Islet precursor cell (in vitro differentiated cells): ENCODE measurements at regions not wholly inside any gene's neighbourhood (a gene's known extent, or its start where the extent isn't known, plus 50 kb on each side); places are given as distances from the start of the nearest gene placed in this dataset.

Source experiments
- DNase-seq: peaks from one replicate; pipeline ENCODE4 v3.0.0-alpha.2; 2018

DNA sequence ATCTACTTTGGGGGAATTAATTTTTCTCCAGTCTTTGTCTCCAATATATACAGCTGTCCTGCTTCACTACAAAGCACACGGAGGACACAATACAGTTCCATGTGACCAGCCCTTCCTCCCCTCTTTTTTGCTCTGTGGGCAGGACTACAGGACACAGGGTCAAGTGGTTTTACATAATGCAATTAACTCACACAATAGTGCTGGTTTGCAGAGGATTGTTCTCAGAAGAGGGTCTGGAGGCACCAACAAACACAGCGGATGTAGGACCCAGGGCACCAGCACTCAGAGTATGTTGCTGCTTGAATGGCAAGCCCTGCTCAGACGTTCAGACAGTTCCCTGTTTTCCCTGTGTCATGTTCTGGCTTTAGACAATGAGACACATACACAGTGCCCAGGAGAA is 52.0 kb upstream of the NPTX2 start:
- DNase-seq, result no peak

DNA sequence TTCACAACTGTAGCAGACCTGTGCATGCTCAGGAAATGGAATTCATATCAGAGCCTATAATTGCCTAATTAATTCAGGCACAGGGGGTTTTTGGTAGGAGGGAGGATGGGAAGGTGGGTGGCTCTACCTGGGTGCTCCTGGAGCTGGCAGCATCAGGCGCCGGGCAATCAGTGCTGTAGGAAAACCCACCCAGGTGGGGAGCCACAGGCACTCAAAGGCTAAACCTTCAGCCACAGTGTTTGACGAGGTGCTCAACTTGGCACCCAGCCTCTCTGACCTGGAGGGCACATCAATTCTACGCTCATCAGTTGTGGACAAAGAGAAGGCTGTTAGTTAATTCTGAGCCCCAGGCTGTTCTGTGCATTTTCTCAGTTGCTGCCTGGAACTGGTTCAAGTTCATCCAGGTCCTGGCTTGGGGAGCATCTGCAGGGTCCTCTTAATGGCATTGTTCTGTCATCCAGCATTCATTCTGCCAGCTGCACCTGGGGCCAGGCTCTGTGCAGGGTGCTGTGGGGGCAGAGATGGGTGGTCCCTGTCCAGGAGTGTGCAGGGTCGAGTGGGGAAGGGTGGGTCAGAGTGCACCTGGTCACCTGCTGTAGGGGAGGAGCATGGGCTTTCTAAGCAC is 54.1 kb upstream of the NPTX2 start:
- DNase-seq, result no peak

DNA sequence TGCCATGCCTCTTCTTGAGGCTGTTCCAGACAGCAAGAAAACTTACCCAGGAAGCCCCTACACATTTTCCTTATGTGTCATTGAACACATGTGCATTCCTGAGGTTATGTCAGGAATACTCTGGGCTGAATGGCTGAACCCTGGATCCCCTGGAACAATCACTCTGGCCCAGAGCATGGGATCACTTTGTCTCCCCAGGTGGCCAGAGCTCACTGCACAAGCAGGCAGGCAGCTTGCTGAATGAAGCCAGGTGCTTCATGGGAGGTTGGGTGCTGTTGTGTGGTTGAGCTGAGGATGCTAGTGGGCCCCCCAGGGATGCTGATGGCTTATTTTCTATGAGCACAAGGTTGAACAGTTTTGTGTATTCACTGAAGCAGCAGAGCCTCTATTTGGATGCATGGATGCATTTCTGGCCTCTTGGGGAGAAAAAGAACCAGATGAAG is 54.7 kb upstream of the NPTX2 start:
- DNase-seq, result peak; percentile 64

DNA sequence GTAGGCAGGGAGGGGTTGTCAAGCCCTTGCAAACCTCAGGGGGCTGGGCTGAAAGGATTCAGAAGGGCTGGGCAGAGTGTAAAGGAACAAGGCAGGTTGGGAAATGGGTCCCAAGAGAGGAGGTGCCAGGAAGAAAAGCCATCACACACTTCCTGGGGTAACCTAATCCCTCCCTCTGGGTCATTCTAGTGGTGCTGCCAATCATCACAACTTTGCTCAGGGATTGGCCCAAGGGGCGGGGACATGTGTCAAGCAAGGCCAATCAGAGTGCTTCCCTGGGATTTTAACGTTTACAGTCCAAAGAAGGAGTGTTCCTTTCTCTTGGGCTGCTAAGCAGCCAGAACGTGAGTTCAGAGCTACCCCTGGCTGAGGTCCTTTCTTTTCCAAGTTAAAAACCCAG is 57.1 kb upstream of the NPTX2 start:
- DNase-seq, result no peak

DNA sequence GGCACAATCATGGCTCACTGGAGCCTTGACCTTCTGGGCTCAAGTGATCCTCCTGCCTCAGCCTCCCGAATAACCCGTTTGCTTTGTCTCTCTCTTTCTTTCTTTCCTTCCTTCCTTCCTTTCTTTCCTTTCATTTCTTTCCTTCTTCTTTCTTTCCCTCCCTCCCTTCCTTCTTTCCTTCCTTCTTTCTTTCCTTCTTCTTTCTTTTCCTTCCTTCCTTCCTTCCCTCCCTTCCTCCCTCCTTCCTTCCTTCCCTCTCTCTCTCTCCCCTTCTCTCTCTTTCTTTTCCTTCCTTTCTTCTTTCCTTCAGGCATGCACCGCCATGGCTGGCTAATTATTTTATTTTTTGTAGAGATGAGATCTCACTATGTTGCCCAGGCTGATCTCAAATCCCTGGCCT is 57.9 kb upstream of the NPTX2 start:
- DNase-seq, result no peak

DNA sequence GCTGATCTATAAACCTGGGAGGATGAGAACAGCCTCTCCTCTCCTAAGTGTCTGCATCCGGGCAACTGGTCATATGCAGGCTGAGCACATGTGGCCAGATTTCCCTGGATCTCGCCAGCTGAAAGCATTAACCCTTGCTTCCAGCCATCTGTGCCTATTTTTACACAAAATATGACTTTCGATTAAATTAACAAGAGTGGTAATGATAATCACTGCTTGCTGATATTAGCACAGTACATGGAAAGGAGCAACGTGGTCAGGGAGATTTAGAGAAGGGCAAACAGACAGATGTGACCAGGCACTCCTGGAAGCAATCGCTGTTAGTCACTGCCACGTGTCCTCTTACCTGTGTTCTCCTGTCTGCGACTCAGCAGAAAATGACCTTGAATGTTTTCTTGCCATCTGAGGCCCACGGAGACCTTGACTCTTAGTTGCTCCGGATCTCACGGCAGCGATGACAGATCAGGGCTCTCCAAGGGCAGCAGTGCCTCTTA is 59.5 kb upstream of the NPTX2 start:
- DNase-seq, result peak; percentile 57

DNA sequence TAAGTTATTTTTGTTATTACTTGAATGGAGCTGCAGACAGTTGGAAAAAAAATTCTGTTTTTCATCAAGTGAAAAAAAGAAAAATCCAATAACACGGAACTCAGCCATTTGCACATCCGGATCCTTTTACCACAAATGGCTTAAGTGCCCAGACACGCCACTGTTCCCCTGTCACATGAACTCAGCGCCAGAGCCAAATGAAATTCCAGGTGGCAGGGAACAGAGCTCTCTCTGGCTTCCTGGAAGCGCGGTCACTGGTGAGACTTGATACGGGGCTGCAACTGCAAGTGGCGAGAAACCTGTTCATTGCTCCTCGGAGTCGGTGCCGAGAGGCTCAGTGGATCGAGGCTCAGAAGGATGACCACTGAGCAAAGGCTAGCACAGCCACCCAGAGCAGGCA is 60.8 kb upstream of the NPTX2 start:
- DNase-seq, result no peak

DNA sequence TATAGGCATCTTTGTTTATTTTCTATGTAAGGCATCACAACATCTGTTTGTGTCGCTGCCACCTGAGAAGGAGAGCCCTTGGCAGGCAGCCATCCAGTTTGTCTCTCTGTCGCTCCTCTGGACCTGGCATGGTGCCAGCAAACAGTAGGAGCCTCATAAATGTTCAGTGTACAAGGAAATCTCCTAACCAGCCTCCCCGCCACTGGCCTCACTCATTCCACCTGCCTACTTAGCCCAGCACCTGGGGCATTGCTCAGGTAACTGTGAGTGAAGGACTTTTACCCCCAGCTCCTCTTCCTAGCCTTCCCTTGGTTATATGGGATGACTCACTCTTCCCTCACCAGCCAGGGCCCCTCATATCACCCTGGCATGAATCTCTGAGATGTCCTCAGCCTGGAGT is 61.7 kb upstream of the NPTX2 start:
- DNase-seq, result no peak

DNA sequence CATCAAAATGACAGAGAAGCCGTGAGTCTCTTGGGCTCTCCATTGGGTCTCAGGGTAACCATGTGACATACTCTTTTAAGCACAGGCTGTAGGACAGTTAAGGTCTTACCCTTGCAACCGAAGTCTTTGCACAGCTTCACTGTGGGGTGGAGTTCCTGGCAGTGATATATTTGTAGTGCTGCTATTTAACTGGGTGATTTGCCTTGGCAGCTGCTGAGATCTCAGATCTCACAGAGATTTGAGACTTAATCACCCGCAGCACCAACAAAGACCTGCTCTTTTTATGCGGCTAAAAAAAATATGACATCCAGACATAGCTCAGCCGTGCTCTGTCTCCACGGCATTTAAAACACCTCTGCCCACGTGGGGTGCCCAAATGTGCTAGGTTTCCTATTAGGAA is 63.4 kb upstream of the NPTX2 start:
- no peak for DNase-seq

DNA sequence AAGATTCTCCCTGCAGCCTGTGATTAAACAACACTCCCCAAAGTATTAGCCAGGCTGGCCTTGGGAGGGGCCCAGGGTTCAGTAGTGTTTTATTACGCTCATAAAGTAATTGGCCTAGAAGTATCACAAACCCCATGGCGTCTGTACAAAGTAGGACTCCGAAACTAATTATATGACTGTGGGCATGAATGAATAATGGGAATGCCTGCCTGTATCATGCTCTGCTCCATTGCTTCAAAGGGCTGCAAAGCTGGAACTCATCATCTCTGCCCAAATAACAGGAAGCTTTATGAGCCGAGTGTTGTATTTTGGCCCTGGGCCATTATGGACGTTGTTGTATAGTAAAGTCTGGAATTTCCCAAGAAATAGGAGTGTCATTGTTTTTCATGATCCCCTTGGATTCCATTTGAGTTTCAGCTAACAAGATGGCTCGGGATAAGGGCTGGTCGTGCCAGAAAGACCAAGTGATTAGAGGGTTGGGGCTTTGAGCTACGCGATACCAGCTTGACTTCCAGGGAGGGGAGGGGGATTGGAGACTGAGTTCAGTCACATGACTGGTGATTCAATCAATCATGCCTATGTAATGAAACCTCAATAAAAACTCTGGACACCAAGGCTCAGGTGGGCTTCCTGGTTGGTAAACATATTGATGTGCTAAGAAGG is 65.3 kb upstream of the NPTX2 start:
- no peak for DNase-seq

DNA sequence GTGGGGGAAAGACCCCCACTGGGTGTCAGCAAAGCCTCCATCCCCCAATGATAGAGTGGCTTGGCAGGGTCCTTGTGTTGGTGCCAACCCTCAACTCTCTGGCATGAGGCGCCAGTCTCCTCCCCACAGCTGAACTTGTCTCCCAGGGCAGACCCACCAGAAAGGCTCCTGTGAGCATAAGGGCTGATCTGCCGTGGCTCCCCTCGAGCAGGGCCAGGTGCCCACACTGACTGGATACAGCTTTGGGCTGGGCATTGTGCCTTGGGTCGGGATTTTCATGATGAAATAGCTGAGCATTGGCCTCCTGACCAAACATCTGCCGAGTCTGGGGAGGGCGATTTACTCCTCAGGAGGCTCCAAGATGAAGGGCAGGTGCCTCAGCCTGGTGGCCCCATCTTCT is 68.1 kb upstream of the NPTX2 start:
- no peak for DNase-seq

DNA sequence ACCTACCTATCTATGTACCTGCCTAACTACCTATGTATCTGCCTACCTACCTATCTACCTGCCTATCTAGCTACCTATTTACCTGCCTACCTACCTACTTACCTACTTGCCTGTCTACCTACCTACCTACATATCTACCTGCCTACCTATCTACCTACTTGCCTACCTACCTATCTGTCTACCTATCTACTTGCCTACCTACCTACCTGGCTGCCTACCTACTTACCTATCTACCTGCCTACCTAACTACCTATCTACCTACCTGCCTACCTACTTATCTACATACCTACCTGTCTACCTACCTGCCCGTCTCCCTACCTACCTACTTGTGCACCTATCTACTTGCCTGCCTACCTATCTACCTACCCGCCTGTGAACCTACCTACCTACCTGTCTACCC is 68.7 kb upstream of the NPTX2 start:
- no peak for DNase-seq

DNA sequence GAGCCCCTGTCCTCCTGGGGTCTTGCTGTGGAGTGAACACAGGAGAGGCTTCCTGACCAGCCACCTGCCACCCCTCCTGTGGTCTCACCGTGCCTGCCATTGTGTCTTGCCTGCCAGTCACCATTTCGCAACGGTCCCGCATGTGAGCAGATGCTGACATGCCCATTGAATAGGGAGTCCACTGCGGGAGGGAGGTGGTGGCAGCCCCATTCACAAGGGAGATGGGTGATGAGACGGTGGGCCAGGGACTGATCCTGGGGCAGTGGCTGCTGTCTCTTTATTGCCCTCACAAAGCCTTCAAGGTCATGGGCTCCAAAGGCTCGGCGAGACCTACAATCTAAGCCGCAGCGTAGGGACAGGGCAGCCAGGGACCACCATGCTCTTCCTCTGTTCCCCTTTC is 76.0 kb upstream of the NPTX2 start:
- no peak for DNase-seq

DNA sequence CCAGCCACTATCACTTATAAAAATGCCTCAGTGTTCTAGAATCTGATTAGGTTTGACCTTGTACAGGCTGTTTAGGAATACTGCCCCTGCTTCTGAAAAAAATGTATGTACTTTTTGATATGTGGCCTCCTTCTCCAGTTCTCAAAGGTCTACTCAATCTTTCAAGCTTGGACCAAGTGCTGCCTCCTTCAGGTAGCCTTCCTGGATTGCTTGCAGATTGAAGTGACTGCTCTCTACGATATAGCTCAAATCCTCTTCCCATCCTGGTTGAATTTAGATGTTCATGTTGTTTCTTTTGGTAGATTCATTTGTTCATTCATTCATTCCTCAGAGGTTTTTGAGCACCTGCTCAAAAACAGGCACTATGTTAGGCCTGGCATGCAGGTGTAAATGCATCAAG is 77.2 kb upstream of the NPTX2 start:
- no peak for DNase-seq

DNA sequence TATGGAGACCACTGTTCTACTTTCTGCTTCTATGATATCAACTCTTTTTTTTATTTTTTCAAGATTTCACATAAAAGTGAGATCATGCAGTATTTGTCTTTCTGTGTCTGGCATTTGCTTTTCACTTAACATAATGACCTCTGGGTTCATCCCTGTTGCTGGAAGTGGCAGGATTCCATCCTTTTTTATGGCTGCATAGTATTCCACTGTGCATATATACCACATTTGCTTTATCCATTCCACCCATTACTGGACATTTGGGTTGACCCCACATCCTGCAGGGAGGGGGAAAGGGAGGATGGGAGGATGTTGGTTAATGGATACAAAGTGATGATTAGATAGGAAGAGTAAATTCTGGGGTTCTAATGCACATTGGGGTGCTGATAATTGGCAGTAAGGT is 80.3 kb upstream of the NPTX2 start:
- no peak for DNase-seq

DNA sequence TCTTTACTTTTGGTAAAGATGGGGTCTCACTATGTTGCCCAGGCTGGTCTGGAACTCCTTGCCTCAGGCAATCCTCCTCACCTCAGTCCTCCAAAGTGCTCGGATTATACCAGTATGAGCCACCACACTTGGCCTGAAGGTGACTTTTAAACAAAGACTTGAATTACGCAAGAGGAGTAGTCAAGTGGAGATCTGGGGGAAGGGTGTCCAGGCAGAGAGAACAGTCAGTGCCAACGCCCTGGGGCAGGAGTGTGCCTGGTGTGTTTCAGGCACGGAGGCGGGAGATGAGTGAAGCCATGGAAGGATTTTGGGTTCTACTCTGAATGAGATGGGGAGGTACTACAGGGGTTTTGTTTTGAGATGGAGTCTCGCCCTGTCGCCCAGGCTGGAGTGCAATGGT is 82.6 kb upstream of the NPTX2 start:
- DNase-seq, result no peak

DNA sequence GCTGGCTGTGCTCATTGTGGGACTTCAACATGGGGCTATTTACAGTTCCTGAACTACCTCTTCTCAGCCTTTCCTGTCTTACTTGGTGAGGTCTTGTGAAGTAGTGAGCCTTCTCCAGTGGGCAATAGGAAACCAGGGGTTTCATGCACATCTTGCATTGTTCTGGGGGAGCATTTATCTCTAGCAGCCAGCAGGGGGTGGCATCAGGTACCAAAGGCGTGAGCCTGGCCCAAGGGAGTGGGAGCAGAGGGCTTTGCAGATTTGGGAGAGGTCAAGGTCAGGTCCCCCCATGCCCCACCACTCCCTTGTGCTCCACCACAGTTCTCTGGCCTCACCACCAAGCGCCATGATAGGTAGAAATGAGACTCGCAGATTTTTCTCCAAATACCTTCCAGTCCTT is 85.4 kb upstream of the NPTX2 start:
- no peak for DNase-seq

DNA sequence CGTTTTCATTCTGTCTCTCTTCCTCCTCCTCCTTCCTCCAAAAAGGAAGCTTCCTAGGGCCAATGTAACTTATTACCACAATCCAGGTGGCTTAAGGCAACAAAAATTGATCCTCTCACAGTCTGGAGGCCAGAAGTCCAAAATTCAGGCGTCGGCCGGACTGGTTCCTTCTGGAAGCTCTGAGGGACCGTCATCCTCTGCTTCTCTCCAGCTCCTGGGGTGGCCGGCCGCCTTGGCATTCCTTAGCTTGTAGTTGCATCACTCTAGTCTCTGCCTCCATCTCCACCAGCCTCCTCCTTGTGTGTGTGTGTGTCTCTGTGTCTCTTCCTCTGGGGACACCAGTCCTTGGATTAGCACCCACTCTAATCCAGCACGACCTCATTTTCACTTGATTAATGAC is 89.0 kb upstream of the NPTX2 start:
- DNase-seq, result no peak

DNA sequence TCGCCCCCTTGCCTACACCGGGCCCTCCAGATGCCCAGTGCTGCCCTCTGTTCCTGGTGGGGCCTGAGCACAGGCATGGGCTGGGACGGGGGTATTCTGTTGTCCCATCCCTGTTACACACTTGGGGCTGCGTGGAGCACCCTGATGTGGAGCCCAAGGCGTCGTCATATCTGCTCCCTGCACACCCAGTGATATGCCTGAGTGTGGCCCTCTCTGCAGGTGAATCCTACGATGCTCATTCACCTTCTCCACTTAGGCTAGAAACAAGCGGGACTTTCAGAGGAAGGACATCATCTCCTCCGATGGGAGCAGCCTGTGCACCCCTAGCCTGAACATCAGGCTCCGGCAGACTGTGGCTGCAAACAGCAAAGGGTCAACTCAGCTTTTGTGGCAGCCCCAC is 91.0 kb upstream of the NPTX2 start:
- no peak for DNase-seq

DNA sequence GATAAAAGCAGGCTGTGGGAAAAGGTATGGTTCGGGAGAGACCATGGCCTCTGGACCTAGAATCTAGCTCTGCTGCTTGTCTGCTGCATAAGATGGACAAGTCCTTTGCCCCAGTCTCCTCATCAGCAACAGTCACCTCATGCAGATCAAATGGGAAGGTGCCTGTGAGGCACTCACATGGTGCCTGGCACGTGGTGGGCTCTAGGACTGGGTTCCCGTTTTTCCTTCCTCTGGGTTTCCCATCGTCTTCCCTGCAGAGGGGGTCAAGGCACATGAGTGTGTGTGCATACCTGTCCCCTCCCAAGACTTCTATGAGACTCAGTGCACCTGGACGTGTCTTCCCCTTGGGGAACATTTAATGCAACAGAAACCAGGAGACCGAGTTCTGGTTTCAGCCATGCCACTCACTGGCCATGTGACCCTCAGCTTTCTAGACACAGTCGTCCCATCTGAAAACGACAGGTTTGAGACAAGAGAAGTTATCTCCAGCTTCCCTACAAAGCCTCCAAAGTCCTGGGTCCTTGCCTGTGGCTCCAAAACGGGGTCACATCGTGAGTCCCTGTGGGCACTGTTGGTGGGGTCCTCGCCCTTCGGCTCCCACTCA is 95.9 kb upstream of the NPTX2 start:
- DNase-seq, result no peak

DNA sequence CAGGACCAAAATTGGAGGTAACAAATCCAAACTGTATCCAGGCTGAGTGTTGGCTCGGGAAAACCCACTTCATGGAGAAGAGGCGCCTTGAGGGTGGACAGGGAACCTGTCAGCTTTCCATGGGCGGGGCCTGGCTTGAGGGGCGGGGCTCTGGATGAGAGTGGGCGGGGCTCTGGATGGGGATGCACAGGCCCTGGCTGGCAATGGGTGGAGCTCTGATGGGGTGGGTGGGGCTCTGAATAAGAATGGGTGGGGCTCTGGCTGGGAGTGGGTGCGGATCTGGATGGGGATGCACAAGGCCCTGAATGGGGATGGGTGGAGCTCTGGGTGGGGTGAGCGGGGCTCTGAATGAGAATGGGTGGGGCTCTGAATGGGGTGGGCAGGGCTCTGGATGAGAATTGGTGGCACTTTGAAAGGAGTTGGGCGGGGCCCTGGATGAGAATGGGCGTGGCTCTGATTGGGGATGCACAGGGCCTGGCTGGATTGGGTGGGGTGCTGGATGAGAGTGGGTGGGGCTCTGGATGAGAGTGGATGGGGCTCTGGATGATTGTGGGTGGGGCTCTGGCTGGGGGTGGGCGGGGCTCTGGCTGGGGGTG is 96.6 kb upstream of the NPTX2 start:
- no peak for DNase-seq

DNA sequence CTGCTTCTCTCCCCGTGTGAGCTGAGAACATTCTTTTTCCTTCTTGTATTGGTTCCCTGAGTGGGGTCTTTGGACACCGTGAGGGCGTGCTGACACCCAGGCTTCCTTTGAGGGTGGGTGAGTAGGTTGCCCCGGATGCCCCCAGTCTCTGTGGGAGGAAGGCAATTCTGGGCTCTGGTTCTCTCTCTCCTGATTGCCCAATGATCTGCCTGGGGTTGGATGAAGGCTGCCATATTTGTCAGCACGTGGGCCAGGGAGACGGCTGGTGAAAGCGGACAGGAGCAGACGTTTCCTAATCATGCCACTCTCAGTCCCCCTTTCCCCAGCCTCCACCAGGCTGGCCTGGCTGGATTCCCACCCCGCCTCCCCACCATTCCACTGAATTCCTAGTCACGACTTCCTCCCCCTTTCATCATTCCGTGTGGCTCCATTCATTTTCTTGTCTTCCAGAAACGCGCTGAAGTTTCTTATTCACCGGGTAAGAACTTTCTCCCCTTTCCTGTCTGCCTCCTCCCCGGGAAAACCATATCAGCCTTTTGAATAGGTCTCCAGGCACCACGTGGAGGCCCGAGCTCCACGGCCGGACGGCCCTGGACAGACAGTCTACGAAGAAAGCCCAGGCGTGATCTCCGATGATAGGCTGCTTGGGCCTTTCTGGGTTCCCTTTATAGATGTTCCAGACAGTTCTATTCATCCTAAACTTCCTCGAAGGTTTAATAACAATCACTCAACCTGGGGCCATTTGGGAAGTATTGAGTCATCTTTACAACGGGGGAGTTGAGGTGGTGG is 98.7 kb upstream of the NPTX2 start:
- no peak for DNase-seq

DNA sequence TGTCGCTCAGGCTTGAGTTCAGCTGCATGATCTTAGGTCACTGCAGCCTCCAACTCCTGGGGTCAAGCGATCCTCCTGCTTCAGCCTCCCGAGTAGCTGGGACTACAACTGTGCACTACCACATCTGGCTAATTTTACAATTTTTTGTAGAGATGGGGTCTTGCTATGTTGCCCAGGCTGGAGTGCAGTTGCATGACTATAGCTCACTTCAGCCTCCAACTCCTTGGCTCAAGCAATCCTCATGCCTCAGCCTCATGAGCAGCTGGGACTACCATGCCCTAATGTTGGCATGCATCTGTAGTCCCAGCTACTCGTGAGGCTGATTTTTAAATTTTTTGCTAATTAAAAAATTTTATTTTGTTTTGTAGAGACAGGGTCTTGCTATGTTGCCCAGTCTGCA is 101.9 kb upstream of the NPTX2 start:
- DNase-seq, result no peak
